ENCODE measurements at regions not wholly inside any gene's neighbourhood (a gene's known extent, or its start where the extent isn't known, plus 50 kb on each side); places are given as distances from the start of the nearest gene placed in this dataset.
"Not testable (repeated sequence)": the region's sequence is repeated elsewhere in the genome, so short reads cannot be mapped to it uniquely, and the experiment has no call there.

GRCh38 chr14:66228267-66228970 is 257.8 kb upstream of the CCDC196 start:
- DNase-seq, result no peak

- no peak for DNase-seq
These were observed 254.4 kb upstream of the CCDC196 start for GRCh38 chr14:66231820-66232219.

DNA sequence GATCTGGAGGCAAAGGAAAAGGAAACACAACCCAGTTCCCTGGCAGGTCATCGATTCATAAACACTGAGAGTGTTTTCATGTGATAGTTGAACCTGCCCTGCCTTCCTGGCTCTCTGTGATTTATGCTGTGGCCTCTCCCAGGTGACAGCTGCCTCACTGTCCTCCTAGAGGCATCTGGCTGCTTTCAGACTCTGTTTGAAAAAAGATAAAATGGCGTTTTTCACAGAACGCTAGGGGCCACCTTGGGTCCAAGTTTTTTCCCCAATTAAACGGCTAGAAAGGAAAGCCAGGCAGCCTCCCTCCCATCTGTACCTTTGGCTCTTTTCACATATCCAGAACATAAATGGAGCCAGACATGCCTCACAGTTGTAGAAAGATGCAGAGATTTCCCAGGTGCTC is 252.6 kb upstream of the CCDC196 start:
- DNase-seq, result no peak

DNA sequence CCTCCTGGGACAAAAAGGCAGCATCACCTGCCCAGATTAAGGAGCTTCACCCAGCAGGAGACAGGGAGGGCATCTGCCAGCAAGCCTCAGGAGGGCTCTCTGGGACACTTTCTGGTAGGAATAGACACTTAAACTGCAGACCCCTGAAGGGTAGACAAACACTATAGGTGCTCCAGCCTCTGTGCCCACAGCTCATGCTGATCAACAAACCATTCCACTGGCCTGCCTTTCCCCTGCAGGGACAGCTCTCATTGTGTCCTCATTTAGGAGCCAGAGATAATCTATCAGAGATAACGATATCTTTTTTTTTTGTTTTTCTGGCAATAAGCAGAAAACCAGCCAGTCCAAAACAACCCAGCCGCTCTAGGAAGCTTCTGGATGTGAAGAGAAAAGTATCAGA is 251.8 kb upstream of the CCDC196 start:
- no peak for DNase-seq

GRCh38 chr14:66237741-66238140 is 248.4 kb upstream of the CCDC196 start:
- no peak for DNase-seq

DNA sequence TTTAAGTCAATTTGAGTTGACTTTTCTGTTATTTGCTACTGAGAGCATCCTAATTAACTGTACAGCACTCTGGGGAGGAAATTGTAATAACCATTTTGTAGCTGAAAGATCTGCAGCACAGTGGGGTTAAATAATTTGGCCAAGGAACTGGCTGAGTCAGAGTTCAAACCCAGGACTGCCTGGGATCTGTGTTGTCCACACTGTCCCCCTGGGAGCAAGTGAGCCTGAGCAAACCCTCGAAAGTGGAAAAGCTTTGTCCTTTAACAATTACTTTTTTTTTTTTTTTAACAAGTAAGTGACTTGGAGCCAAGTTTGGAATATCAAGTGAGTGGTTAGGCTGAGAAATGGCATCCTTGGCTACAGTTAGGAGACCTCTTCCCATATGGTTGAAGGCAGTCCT is 247.2 kb upstream of the CCDC196 start:
- no peak for DNase-seq

GRCh38 chr14:66239589-66239988 is 246.6 kb upstream of the CCDC196 start:
- no peak for DNase-seq

GRCh38 chr14:66240105-66240504 is 246.1 kb upstream of the CCDC196 start:
- DNase-seq, result no peak

DNA sequence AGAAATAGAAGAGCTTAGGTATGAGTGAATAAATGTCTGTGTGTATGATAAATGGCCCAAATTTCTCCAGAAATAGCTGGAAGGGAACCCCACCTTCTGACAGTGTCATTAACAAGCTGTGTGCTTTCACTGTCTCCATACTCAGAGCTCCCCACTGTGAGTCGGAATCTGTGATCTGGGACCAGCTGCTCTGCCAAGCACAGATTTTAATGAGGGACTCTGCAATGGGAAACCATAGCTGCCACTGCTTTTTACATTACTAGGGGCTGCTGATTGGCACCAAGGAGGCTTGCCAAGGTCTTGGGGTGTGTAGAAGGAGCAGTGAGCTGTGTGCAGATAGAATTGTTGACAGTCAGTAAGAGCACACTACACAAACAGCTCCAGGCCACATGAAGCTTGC is 244.2 kb upstream of the CCDC196 start:
- no peak for DNase-seq

GRCh38 chr14:66244834-66245233 is 241.3 kb upstream of the CCDC196 start:
- DNase-seq, result no peak

- DNase-seq, result no peak
These were observed 238.4 kb upstream of the CCDC196 start for GRCh38 chr14:66247662-66248193.

GRCh38 chr14:66248256-66248655 is 237.9 kb upstream of the CCDC196 start:
- DNase-seq, result no peak

- no peak for DNase-seq
These were observed 236.6 kb upstream of the CCDC196 start for GRCh38 chr14:66249544-66249943.

DNA sequence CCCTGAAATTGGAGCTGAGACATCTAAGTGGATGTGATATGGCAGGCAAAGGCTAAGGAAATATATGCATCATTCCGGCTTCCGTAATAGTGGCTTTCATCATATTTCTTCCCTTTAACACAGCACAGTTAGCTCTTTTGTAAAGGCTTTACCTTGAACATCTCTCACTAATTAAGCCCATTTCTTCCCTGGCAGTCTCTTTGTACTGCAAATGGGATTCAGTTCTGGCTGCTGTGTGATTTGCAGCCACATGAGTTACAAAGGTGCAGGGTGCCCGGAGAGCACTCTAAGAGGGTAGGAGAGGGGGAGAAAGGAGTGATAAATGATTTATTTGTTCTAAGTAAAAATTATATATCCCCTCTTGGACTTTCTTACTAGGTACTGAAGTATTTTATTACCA is 232.1 kb upstream of the CCDC196 start:
- DNase-seq, result no peak

GRCh38 chr14:66268802-66269334 is 217.3 kb upstream of the CCDC196 start:
- no peak for DNase-seq

DNA sequence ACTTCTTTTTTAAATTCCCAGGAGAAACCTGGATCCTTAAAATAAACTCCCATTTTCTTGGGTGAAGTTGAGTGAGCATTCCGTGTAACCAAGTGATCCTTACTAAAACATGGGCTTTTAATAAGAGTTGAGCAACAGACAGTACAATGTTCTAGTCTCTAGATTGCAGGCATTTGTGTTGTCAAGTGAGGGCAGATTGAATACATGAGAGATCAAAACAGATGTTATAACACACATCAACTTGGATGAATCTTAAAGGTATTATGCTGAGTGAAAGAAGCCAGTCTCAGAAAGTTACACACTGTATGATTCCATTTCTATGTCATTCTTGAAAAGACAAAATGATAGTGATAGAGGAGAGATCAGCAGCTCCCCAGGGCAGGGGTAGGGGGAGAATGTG is 213.9 kb upstream of the CCDC196 start:
- DNase-seq, result no peak

DNA sequence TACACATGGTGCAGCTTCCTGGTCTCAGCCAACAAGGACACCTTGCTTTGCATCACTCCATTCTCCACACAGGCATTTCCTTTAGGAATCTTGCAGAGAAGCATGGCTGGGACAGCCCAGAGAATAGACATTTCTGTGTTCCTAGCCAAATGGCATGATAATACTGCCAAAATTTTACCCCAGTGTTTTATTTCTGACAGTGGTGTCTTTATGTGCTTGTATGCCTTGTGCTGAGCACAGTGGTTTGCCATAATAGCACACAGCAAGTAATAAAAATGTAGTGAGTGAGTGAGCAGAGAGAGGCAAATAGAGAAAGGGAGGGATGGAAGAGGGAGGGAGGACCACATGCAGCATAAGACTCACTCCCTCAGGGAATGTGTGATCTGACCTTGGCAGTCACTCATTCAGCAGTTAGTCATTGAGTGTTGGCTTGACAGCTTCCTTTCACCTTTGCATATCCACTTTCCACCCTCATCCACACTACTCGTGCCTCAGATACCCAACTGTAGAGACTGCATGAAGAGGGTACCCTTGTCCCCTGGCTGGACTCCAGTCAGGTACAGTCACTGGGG is 212.8 kb upstream of the CCDC196 start:
- DNase-seq, result no peak

DNA sequence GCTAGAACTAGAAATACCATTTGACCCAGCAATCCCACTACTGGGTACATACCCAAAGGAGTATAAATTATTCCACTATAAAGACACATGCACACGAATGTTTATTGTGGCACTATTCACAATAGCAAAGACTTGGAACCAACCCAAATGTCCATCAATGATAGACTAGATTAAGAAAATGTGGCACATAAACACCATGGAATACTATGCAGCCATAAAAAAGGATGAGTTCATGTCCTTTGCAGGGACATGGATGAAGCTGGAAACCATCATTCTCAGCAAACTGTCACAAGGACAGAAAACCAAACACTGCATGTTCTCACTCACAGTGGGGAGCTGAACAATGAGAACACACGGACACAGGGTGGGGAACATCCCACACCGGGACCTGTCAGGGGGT is 207.8 kb upstream of the CCDC196 start:
- DNase-seq, result not testable (repeated sequence)

DNA sequence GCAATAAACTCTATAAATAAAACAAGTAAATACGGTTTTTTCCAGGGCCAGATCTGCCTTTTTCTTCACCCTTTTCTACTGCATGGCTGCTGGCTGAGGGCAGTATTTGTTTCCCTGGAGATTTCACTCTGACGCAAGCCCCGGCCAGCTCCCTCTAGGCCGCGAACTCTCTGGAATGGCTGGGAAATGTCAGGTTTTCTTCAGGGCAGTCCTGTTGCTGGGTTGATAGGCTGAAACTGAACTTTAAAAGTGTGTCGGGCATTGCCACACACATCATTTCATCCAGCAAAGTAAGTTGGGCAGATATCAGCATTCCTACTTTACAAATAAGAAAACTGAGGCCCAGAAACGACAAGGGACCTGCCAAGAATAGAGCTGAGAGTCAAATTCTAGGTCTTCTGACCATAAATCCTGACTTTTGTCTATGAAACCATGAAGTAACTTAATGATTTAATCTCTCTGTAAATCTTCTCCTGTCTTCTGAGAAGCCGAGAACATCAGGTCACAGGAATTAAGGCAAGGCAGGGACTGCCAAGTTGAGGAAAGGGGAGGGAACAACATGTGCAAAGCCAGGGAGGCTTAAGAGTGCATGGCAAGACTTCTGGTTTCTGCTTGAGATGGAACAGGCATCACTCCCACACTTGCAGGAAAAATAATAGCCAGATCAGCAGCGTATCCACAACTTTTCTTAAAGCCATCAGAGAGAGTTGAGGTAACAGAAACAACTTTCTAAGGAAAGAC is 205.0 kb upstream of the CCDC196 start:
- DNase-seq, result no peak

GRCh38 chr14:66284346-66284745 is 201.8 kb upstream of the CCDC196 start:
- no peak for DNase-seq

DNA sequence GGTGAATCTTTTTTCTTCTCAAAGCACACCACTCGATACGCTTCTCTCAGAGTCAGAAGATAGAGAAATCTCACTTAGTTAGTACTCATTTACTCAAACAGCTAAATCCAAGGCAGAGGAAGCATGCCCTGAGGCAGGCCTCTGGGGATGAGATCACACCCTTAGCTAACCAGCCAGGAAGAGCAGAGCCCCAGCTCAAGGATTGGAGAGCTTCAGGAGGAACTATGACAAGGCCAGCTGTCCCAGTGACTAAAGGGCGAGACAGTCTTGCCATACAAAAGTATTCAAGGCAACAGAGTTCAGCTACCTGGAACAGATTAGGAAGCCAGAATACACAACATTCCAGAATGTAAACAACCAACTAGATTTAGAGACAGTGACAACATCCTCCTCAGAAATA is 197.7 kb upstream of the CCDC196 start:
- DNase-seq, result no peak

- DNase-seq, result no peak
These were observed 194.4 kb upstream of the CCDC196 start for GRCh38 chr14:66291756-66292155.

- no peak for DNase-seq
These were observed 192.6 kb upstream of the CCDC196 start for GRCh38 chr14:66293533-66294105.

All from activated gamma-delta T cell (primary cell).